CD8-positive, alpha-beta memory T cell (primary cell): ENCODE measurements at regions not wholly inside any gene's neighbourhood (a gene's known extent, or its start where the extent isn't known, plus 50 kb on each side); places are given as distances from the start of the nearest gene placed in this dataset.

Experiments
- CTCF ChIA-PET: fragments of 350-600 bp; sonication (Branson Sonifier 250); formaldehyde crosslinking; loops from one replicate; lab custom pipeline; 2021; ENCODE audit warnings: antibody characterized with exemption; lab: Charles Lee
- POLR2A ChIA-PET: fragments of 350-600 bp; sonication (Branson Sonifier 250); formaldehyde crosslinking; loops from one replicate; lab custom pipeline; 2021; ENCODE audit warnings: antibody characterized with exemption; lab: Charles Lee
- DNase-seq, 5 donors: peaks; one replicate each; pipeline versions ENCODE4 v3.0.0 to v3.0.0-alpha.2; 2020 to 2022; ENCODE audit warnings: mixed read lengths in 1 of 5
- H3K27ac ChIP-seq: one replicate; pipeline ENCODE4 v1.7.0; 2013; ENCODE audit warnings: low read depth, mild to moderate bottlenecking, low read length, moderate library complexity
- H3K27me3 ChIP-seq: 2 replicates; pipeline ENCODE4 v1.7.0; 2013; ENCODE audit warnings: low read length, mild to moderate bottlenecking; ENCODE audit not compliant: insufficient read depth, poor library complexity, severe bottlenecking
- H3K36me3 ChIP-seq: 2 replicates; pipeline ENCODE4 v1.7.0; 2013; ENCODE audit warnings: mild to moderate bottlenecking, low read length, moderate library complexity; ENCODE audit not compliant: insufficient read depth
- H3K4me1 ChIP-seq: 2 replicates; pipeline ENCODE4 v1.7.0; 2013; ENCODE audit warnings: mild to moderate bottlenecking, low read length, moderate library complexity; ENCODE audit not compliant: insufficient read depth
- H3K4me3 ChIP-seq: 2 replicates; pipeline ENCODE4 v1.7.0; 2013; ENCODE audit warnings: mild to moderate bottlenecking, low read length
- H3K9me3 ChIP-seq: 2 replicates; pipeline ENCODE4 v1.7.0; 2013; ENCODE audit warnings: mild to moderate bottlenecking, low read length
- H3K27ac Mint-ChIP-seq, 8 donors: one replicate each; pipeline ENCODE4 v1.8.0; 2020 to 2021; ENCODE audit warnings: mixed read lengths in 8 of 8, mild to moderate bottlenecking in 6 of 8, inconsistent platforms in 3 of 8, moderate library complexity in 3 of 8
- H3K27me3 Mint-ChIP-seq, 2 donors: one replicate each; pipeline ENCODE4 v1.8.0; 2020 to 2021; ENCODE audit warnings: mixed read lengths in 2 of 2, mild to moderate bottlenecking in 1 of 2, moderate library complexity in 1 of 2
- H3K36me3 Mint-ChIP-seq, 3 donors: one replicate each; pipeline ENCODE4 v1.8.0; 2020 to 2021; ENCODE audit warnings: mixed read lengths in 3 of 3, inconsistent platforms in 1 of 3, mild to moderate bottlenecking in 1 of 3
- H3K4me1 Mint-ChIP-seq, 3 donors: one replicate each; pipeline ENCODE4 v1.8.0; 2020 to 2021; ENCODE audit warnings: mixed read lengths in 3 of 3, inconsistent platforms in 1 of 3, mild to moderate bottlenecking in 1 of 3
- H3K4me3 Mint-ChIP-seq, 7 donors: one replicate each; pipeline ENCODE4 v1.8.0; 2020 to 2021; ENCODE audit warnings: mixed read lengths in 7 of 7, mild to moderate bottlenecking in 6 of 7, moderate library complexity in 4 of 7, inconsistent platforms in 2 of 7
- H3K9me3 Mint-ChIP-seq, 5 donors: one replicate each; pipeline ENCODE4 v1.8.0; 2020 to 2022; ENCODE audit warnings: mixed read lengths in 5 of 5, mild to moderate bottlenecking in 3 of 5, moderate library complexity in 2 of 5, inconsistent platforms in 1 of 5

DNA sequence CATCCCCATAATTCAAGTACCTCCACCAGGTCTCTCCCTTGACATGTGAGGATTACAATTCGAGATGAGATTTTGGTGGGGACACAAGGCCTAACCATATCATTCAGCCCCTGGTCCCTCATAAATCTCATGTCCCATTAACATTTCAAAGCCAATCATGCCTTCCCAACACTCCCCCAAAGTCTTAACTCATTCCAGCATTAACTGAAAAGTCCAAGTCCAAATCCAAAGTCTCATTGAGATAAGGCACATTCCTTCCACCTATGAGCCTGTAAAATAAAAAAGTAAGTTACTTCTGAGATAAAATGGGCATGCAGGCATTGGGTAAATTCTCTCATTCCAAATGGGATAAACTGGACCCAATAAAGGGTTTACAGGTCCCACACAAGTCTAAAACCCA is 849.7 kb downstream of the BCL11A start:
- Mint-ChIP-seq H3K9me3 (peaks cover 3 to 11% (median 4%) of the 10 kb centered on the region in 5 donors), H3K4me3 (no peak overlapping the region), H3K27ac (no peak overlapping the region), H3K4me1 (no peaks in the 10 kb centered on the region), H3K27me3 (no peaks in the 10 kb centered on the region), H3K36me3 (no peaks in the 10 kb centered on the region)
- H3K4me1 ChIP-seq = no peaks in the 10 kb centered on the region
- H3K36me3 ChIP-seq = no peaks in the 10 kb centered on the region
- ChIA-PET POLR2A (no interaction called here), CTCF (no interaction called here)
- no peak overlapping the region for H3K27ac ChIP-seq
- DNase-seq = no peak
- no peak overlapping the region for H3K4me3 ChIP-seq
- H3K27me3 ChIP-seq = no peaks in the 10 kb centered on the region
- no peaks in the 10 kb centered on the region for H3K9me3 ChIP-seq

DNA sequence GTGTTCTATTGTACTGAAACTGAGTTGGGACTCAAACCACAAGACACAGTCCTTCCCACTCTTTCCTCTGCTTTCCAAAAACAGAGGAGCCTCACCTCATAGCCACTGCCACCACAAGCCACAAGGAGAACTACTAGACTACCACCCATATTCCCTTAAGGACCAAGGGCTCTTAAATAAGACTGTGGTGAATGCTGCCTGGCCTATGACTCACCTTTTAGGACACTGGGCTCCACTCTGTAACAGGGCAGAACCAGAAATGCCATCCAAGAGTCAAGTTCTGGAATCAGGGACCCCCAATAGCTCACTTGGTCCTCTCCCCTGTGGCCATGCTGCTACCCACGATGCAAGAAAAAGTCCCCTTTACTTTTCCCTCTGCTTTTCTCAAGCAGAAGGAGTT is 851.4 kb downstream of the BCL11A start:
- Histone ChIP-seq H3K27me3 (no peaks in the 10 kb centered on the region), H3K27ac (no peak overlapping the region), H3K4me1 (no peaks in the 10 kb centered on the region), H3K9me3 (no peaks in the 10 kb centered on the region), H3K36me3 (no peaks in the 10 kb centered on the region), H3K4me3 (no peak overlapping the region)
- Mint-ChIP-seq H3K9me3 (peaks cover 3 to 11% (median 4%) of the 10 kb centered on the region in 5 donors), H3K4me1 (no peaks in the 10 kb centered on the region), H3K27me3 (no peaks in the 10 kb centered on the region), H3K36me3 (no peaks in the 10 kb centered on the region), H3K4me3 (no peak overlapping the region), H3K27ac (no peak overlapping the region)
- DNase-seq = no peak
- POLR2A ChIA-PET = no interaction called here
- CTCF ChIA-PET = no interaction called here

DNA sequence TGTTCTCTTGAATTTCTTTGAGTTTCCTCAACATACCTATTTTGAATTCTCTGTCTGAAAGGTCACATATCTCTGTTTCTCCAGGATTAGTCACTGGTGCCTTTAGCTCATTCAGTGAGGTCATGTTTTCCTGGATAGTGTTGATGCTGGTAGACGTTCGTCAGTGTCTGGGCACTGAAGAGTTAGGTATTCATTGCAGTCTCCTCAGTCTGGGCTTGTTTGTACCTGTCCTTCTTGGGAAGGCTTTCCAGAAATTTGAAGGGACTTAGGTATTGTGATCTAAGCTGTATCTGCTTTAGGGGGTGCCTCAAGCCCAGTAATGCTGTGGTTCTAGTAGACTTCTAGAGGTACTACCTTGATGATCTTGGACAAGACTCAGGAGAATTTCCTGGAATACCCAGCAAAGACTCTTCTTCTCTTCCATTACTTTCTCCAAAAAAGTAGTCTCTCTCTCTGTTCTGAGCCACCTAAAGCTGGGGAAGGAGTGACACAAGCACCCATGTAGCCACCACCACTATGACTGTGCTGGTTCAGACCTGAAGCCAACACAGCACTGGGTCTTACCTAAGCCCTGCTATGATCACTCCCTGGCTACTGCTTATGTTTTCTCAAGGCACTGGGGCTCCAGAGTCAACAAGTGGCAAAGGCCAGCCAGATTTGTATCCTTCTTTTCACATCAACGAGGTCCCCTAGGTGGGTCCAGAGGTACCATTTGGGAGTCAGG is 852.0 kb downstream of the BCL11A start:
- Mint-ChIP-seq H3K36me3 (no peaks in the 10 kb centered on the region), H3K4me3 (no peak overlapping the region), H3K27ac (no peak overlapping the region), H3K4me1 (no peaks in the 10 kb centered on the region), H3K27me3 (no peaks in the 10 kb centered on the region), H3K9me3 (peaks cover 3 to 12% (median 4%) of the 10 kb centered on the region in 5 donors)
- ChIA-PET CTCF (no interaction called here), POLR2A (no interaction called here)
- Histone ChIP-seq H3K27me3 (no peaks in the 10 kb centered on the region), H3K27ac (no peak overlapping the region), H3K9me3 (no peaks in the 10 kb centered on the region), H3K4me1 (no peaks in the 10 kb centered on the region), H3K4me3 (no peak overlapping the region), H3K36me3 (no peaks in the 10 kb centered on the region)
- DNase-seq = no peak

DNA sequence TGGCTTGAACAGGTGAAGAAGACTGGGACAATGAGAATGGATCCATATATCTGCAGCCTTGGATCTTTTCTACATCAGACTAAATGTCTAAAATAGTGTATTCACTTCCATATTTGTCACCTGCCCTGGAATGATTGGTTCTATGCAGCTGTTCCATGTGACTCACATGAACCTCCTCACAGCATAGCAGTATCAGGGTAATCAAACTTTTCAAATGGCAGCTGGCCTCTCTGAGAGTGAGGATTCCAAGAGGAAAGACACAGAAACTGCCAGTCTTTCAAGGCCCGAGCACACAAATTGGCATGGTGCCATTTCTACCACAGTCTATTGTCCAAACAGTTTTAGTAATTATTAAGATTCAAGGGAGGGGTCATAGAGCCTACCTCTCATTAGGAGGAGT is 859.3 kb downstream of the BCL11A start:
- no peak overlapping the region for H3K4me3 ChIP-seq
- H3K36me3 ChIP-seq = no peaks in the 10 kb centered on the region
- no peak overlapping the region for H3K27ac Mint-ChIP-seq
- DNase-seq = no peak
- no peaks in the 10 kb centered on the region for H3K4me1 ChIP-seq
- H3K9me3 ChIP-seq = no peaks in the 10 kb centered on the region
- H3K4me3 Mint-ChIP-seq = no peak overlapping the region
- peaks cover 0 to 15% (median 0%) of the 10 kb centered on the region in 5 donors for H3K9me3 Mint-ChIP-seq
- no peak overlapping the region for H3K27ac ChIP-seq
- POLR2A ChIA-PET = no interaction called here
- no peaks in the 10 kb centered on the region for H3K27me3 Mint-ChIP-seq
- no peaks in the 10 kb centered on the region for H3K4me1 Mint-ChIP-seq
- no peaks in the 10 kb centered on the region for H3K27me3 ChIP-seq
- CTCF ChIA-PET = no interaction called here
- H3K36me3 Mint-ChIP-seq = no peaks in the 10 kb centered on the region

DNA sequence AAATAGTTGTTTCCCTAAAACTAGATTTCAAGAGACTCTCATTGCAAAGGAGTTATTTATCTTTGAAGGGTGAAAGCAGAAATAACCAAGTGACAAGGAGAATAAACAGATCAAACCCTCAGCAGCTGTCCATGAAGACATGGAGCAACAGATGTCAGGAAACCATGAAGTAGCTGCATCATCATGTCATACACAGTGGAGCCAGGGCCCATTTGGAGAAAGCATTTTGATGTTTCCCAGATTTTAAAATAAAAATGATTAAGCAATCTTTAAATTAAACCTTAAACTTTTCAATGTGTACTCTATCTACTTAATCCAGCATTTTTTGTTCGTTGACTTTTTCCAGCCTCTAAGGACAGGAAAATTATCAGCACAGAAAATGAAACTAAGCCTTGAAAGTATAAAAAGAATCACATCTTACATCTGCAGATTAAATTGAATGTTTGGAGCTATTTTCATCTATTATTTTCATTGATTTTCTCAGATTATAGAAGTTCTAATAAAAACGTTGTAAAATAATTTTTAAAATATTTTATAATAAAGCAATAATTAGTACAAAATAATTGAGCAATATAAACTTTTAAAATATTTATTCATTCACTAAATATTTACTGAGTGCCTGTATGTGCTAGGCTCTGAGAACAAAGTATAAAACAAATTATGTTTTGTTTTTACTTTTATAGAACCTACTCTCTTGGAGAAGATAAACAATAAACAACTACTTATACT is 860.1 kb downstream of the BCL11A start:
- peaks cover 0 to 15% (median 0%) of the 10 kb centered on the region in 5 donors for H3K9me3 Mint-ChIP-seq
- no peak overlapping the region for H3K4me3 ChIP-seq
- CTCF ChIA-PET = no interaction called here
- POLR2A ChIA-PET = no interaction called here
- H3K27me3 Mint-ChIP-seq = no peaks in the 10 kb centered on the region
- H3K4me1 ChIP-seq = no peaks in the 10 kb centered on the region
- no peaks in the 10 kb centered on the region for H3K36me3 Mint-ChIP-seq
- H3K4me3 Mint-ChIP-seq = no peak overlapping the region
- no peaks in the 10 kb centered on the region for H3K9me3 ChIP-seq
- no peak for DNase-seq
- H3K27me3 ChIP-seq = no peaks in the 10 kb centered on the region
- H3K27ac Mint-ChIP-seq = no peak overlapping the region
- H3K27ac ChIP-seq = no peak overlapping the region
- H3K4me1 Mint-ChIP-seq = no peaks in the 10 kb centered on the region
- no peaks in the 10 kb centered on the region for H3K36me3 ChIP-seq

DNA sequence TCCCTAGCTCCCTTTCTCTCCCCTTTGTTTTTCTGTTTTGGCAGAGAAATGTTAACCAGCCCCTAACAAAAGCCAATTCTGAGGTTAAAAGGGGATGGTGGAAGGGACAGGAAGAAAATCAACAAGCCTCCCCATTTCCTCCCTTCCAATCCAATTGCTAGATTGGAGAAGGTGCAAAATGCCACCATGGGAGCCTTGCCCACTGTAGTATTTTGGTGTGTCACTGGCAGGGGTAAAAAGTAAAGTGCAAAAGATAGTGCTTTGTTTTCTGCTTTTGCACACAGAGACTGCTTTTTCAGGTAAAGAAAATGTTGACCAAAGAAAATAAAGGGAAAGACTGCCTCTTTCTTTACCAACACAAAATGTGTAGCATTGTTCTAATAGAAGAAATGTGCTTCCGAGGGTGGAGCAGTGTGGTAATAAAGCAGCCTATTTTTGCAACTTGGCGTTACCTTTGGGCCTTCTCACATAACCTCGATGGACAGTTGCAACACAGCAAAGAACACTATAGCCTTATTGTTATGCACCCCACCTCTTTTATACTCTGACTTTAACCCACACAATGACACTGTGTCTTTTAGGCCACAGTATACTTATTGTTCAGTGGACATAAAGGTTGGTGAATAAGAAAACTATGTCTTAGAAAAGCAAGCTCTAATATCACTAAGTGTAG is 861.8 kb downstream of the BCL11A start:
- no peaks in the 10 kb centered on the region for H3K27me3 ChIP-seq
- Mint-ChIP-seq H3K4me1 (no peaks in the 10 kb centered on the region), H3K36me3 (no peaks in the 10 kb centered on the region), H3K27ac (no peak overlapping the region), H3K4me3 (no peak overlapping the region), H3K9me3 (peaks cover 2 to 18% (median 5%) of the 10 kb centered on the region in 5 donors), H3K27me3 (no peaks in the 10 kb centered on the region)
- no peak overlapping the region for H3K4me3 ChIP-seq
- no peaks in the 10 kb centered on the region for H3K9me3 ChIP-seq
- ChIA-PET CTCF (no interaction called here), POLR2A (no interaction called here)
- H3K4me1 ChIP-seq = no peaks in the 10 kb centered on the region
- no peaks in the 10 kb centered on the region for H3K36me3 ChIP-seq
- no peak for DNase-seq
- H3K27ac ChIP-seq = no peak overlapping the region

DNA sequence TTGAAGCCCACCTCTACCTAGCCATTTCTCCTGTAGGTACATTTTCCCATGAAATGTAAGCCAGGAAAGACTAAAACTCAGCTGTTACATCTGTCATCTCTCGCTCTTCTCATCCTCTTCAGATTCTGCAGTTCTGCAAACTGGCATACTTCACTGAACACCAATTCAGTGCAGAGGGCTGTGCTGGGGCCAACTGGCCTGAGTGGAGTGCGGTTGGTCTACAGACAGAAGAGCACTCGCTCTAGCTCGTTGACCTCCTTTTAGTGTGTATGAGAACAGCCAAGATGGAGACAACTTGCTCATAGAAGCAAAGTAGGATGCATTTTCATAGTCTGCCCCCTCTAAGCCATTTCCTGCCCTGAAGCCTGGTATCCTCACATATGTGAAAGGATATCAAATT is 862.6 kb downstream of the BCL11A start:
- Mint-ChIP-seq H3K4me1 (no peaks in the 10 kb centered on the region), H3K27me3 (peaks cover 0 to under 1% of the 10 kb centered on the region in 2 donors), H3K9me3 (peaks cover 3 to 16% (median 6%) of the 10 kb centered on the region in 5 donors), H3K4me3 (no peak overlapping the region), H3K36me3 (no peaks in the 10 kb centered on the region), H3K27ac (no peak overlapping the region)
- Histone ChIP-seq H3K36me3 (no peaks in the 10 kb centered on the region), H3K27me3 (no peaks in the 10 kb centered on the region), H3K4me3 (no peak overlapping the region), H3K9me3 (no peaks in the 10 kb centered on the region), H3K27ac (no peak overlapping the region), H3K4me1 (no peaks in the 10 kb centered on the region)
- POLR2A ChIA-PET = no interaction called here
- DNase-seq = no peak
- CTCF ChIA-PET = no interaction called here

DNA sequence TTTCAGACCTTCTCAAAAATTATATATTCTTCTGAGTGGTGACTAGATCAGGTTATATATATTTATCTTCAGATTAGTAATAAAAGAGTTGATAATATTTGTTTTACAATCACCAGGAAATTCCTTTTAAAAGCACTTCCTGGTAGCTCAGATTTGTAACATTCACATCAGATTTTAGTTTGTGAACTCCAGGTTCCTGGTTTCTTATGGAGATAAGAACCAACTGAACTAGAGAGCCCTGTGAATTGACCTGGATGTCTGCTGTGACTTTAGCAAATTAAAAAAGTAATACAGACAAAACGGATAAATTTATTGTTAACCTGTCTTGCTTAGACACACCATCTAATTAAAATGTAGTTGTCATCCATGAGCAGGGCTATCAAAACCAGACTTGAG is 868.7 kb downstream of the BCL11A start:
- H3K4me3 ChIP-seq = no peak overlapping the region
- no peaks in the 10 kb centered on the region for H3K4me1 ChIP-seq
- H3K27me3 ChIP-seq = no peaks in the 10 kb centered on the region
- Mint-ChIP-seq H3K36me3 (no peaks in the 10 kb centered on the region), H3K27me3 (peaks cover 0 to 2% of the 10 kb centered on the region in 2 donors), H3K4me3 (no peak overlapping the region), H3K27ac (no peak overlapping the region), H3K4me1 (no peaks in the 10 kb centered on the region), H3K9me3 (peaks cover 9 to 13% (median 10%) of the 10 kb centered on the region in 5 donors)
- CTCF ChIA-PET = no interaction called here
- H3K27ac ChIP-seq = no peak overlapping the region
- H3K36me3 ChIP-seq = no peaks in the 10 kb centered on the region
- no peak for DNase-seq
- H3K9me3 ChIP-seq = no peaks in the 10 kb centered on the region
- POLR2A ChIA-PET = no interaction called here
